ENCODE measurements at regions not wholly inside any gene's neighbourhood (a gene's known extent, or its start where the extent isn't known, plus 50 kb on each side); places are given as distances from the start of the nearest gene placed in this dataset.

DNA sequence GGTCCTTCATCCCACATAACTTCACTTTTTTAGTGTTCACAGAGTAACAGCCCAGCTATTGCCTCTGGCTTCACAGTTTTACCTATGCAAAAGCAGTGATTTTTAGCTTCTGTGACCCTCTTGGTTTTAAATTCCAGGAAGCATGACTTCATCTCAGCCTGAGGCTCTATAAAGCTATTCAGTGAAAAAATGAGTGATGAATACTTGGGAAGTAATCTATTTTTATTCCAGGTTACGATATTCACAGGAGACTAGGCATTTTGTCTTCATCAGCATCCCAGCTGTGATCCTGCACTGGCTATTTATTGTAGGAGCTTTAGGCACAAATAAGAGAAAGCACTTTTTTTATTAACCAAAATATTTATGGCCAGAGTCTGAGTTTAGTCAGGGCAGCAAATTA is 164.8 kb downstream of the SNAPC1 start:
- peaks cover 0 to 6% of the 10 kb centered on the region in 2 donors for H3K27me3 ChIP-seq (ENCODE audit: control insufficient read depth in 1 of 2, insufficient read depth in 2 of 2, low read length in 2 of 2)
- no peak overlapping the region for H3K27ac ChIP-seq (ENCODE audit: low read length)
- H3K4me1 ChIP-seq (ENCODE audit: control insufficient read depth, insufficient read depth, low read length) = no peaks in the 10 kb centered on the region
- H3K36me3 ChIP-seq (ENCODE audit: control insufficient read depth in 2 of 2, insufficient read depth in 2 of 2, low read length in 2 of 2) = no peaks in the 10 kb centered on the region
- H3K9me3 ChIP-seq (ENCODE audit: control insufficient read depth in 2 of 2, low read length in 2 of 2) = no peaks in the 10 kb centered on the region
- no peak overlapping the region for H3K4me3 ChIP-seq (ENCODE audit: low read length in 2 of 2)
- H3K9ac ChIP-seq (ENCODE audit: low read length in 2 of 2) = no peak overlapping the region

DNA sequence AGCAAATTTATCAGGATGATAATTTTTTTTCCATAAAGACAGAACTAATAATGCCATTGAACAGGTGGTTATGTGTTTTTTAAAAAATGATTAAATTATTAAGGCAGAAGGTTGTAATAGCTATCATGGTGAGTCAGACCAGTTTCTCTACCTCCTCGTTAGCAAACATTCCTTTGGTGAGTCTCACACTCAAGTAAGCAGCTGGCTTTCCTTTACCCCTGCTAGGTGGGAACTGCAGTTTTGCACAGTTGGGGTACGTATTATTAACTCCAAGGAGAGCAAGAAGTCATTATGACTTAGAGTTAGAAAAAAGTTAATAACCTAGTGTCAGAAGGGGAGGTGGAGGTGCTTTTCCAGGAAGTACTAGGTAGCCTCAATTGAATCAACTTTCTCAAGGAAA is 165.3 kb downstream of the SNAPC1 start:
- H3K27me3 ChIP-seq (ENCODE audit: control insufficient read depth in 1 of 2, insufficient read depth in 2 of 2, low read length in 2 of 2) = peaks cover 0 to 7% of the 10 kb centered on the region in 2 donors
- no peaks in the 10 kb centered on the region for H3K9me3 ChIP-seq (ENCODE audit: control insufficient read depth in 2 of 2, low read length in 2 of 2)
- H3K9ac ChIP-seq (ENCODE audit: low read length in 2 of 2) = no peak overlapping the region
- H3K4me1 ChIP-seq (ENCODE audit: control insufficient read depth, insufficient read depth, low read length) = no peaks in the 10 kb centered on the region
- no peaks in the 10 kb centered on the region for H3K36me3 ChIP-seq (ENCODE audit: control insufficient read depth in 2 of 2, insufficient read depth in 2 of 2, low read length in 2 of 2)
- no peak overlapping the region for H3K4me3 ChIP-seq (ENCODE audit: low read length in 2 of 2)
- H3K27ac ChIP-seq (ENCODE audit: low read length) = no peak overlapping the region

DNA sequence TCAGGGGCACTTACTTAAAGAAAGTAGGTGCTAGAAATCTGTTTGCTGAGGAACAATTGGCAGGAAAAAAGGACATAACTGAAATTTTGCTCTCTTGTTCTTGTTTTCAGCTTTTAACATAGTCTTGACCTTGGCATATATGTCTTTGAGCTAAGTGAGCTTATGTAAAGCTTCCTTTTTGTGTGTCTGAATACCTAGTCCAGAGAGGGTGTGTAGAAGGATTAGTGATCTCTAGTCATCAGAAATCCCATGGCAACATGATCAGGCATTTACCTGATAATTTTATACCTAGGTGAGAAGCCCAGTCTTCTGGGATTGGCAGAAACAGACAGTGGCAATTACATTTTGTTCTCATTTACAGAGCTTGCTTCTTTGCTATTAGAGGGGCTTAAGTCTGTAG is 166.1 kb downstream of the SNAPC1 start:
- Histone ChIP-seq H3K9ac (ENCODE audit: low read length in 2 of 2) (no peak overlapping the region), H3K27me3 (ENCODE audit: control insufficient read depth in 1 of 2, insufficient read depth in 2 of 2, low read length in 2 of 2) (peaks cover 0 to 7% of the 10 kb centered on the region in 2 donors), H3K4me1 (ENCODE audit: control insufficient read depth, insufficient read depth, low read length) (no peaks in the 10 kb centered on the region), H3K27ac (ENCODE audit: low read length) (no peak overlapping the region), H3K4me3 (ENCODE audit: low read length in 2 of 2) (no peak overlapping the region), H3K9me3 (ENCODE audit: control insufficient read depth in 2 of 2, low read length in 2 of 2) (no peaks in the 10 kb centered on the region), H3K36me3 (ENCODE audit: control insufficient read depth in 2 of 2, insufficient read depth in 2 of 2, low read length in 2 of 2) (no peaks in the 10 kb centered on the region)

DNA sequence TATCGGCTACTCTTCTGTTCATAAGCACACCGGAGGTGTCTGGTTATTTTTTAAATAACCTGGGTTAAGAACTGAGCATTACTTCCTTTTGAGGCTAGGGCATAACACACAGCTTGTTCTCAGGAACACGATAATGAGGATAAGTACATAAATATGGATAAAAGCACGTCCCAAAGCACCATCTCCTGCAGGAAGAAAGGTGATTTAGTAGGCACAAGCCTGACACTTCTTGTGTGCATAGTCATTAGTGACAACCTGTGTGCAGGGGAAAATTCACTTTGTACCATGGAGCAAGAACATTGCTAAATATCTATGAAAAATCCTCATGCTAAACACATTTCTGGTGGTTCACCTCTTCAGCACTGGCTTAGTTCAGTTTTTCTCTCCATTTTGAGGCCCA is 166.5 kb downstream of the SNAPC1 start:
- no peak overlapping the region for H3K9ac ChIP-seq (ENCODE audit: low read length in 2 of 2)
- no peaks in the 10 kb centered on the region for H3K36me3 ChIP-seq (ENCODE audit: control insufficient read depth in 2 of 2, insufficient read depth in 2 of 2, low read length in 2 of 2)
- peaks cover 0 to 7% of the 10 kb centered on the region in 2 donors for H3K27me3 ChIP-seq (ENCODE audit: control insufficient read depth in 1 of 2, insufficient read depth in 2 of 2, low read length in 2 of 2)
- H3K4me3 ChIP-seq (ENCODE audit: low read length in 2 of 2) = no peak overlapping the region
- no peaks in the 10 kb centered on the region for H3K9me3 ChIP-seq (ENCODE audit: control insufficient read depth in 2 of 2, low read length in 2 of 2)
- no peak overlapping the region for H3K27ac ChIP-seq (ENCODE audit: low read length)
- no peaks in the 10 kb centered on the region for H3K4me1 ChIP-seq (ENCODE audit: control insufficient read depth, insufficient read depth, low read length)

DNA sequence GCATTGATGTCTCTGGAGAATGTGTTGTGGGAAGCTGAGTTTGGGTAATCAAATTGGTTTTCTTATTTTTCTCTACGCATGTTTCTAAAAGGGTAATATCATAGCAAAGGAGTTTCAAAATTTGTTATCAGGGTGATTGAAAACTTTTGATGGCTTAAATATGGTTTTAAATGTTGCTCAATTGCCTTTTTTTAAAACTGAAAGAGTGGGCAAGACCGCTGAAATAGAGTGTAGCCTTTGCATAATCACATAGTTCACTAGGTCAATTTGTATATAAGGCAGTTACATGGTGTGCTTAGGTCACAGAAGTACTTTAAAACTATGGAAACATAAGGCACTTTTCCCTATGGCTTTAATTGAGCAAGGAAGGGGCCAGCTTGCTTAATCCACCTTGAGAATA is 167.4 kb downstream of the SNAPC1 start:
- H3K4me3 ChIP-seq (ENCODE audit: low read length in 2 of 2) = no peak overlapping the region
- no peak overlapping the region for H3K27ac ChIP-seq (ENCODE audit: low read length)
- H3K9ac ChIP-seq (ENCODE audit: low read length in 2 of 2) = no peak overlapping the region
- H3K36me3 ChIP-seq (ENCODE audit: control insufficient read depth in 2 of 2, insufficient read depth in 2 of 2, low read length in 2 of 2) = no peaks in the 10 kb centered on the region
- H3K27me3 ChIP-seq (ENCODE audit: control insufficient read depth in 1 of 2, insufficient read depth in 2 of 2, low read length in 2 of 2) = peaks cover 0 to 7% of the 10 kb centered on the region in 2 donors
- no peaks in the 10 kb centered on the region for H3K4me1 ChIP-seq (ENCODE audit: control insufficient read depth, insufficient read depth, low read length)
- no peaks in the 10 kb centered on the region for H3K9me3 ChIP-seq (ENCODE audit: control insufficient read depth in 2 of 2, low read length in 2 of 2)

DNA sequence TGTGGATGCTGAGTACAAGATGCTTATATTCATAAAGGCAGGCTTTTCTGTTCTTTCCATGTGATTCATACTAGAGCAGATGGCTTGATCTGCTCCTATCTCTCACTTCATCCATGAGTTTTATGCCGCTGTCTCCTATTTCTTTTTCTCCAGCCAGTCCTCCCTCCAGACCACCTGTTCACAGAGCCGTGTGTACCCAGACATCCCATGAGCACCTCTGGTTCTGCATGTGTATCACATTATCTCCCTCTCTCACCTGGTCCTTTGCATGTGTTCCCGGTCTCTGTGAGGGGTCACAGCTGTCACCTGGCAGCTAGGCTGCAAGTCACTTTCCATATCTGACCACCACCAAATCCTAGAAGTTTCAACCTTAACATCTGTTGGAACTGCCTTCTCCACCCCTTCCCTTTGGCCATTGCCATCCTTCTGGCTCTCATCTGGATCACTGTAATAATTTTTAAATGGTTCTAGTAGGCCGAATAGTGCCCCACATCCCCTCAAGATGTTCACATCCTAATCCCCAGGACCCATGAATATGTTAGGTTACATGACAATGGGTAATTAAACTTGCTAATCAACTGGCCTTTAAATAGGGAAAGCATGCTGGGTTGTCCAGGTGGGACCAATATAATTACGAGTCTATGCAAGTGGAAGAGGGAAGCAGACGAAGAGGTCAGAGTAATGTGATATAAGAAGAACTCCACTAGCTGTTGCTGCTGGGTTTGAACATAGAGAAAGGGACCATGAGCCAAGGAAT is 168.1 kb downstream of the SNAPC1 start:
- H3K27ac ChIP-seq (ENCODE audit: low read length) = no peak overlapping the region
- no peak overlapping the region for H3K4me3 ChIP-seq (ENCODE audit: low read length in 2 of 2)
- no peaks in the 10 kb centered on the region for H3K36me3 ChIP-seq (ENCODE audit: control insufficient read depth in 2 of 2, insufficient read depth in 2 of 2, low read length in 2 of 2)
- no peaks in the 10 kb centered on the region for H3K9me3 ChIP-seq (ENCODE audit: control insufficient read depth in 2 of 2, low read length in 2 of 2)
- H3K9ac ChIP-seq (ENCODE audit: low read length in 2 of 2) = no peak overlapping the region
- peaks cover 0 to 7% of the 10 kb centered on the region in 2 donors for H3K27me3 ChIP-seq (ENCODE audit: control insufficient read depth in 1 of 2, insufficient read depth in 2 of 2, low read length in 2 of 2)
- H3K4me1 ChIP-seq (ENCODE audit: control insufficient read depth, insufficient read depth, low read length) = no peaks in the 10 kb centered on the region

DNA sequence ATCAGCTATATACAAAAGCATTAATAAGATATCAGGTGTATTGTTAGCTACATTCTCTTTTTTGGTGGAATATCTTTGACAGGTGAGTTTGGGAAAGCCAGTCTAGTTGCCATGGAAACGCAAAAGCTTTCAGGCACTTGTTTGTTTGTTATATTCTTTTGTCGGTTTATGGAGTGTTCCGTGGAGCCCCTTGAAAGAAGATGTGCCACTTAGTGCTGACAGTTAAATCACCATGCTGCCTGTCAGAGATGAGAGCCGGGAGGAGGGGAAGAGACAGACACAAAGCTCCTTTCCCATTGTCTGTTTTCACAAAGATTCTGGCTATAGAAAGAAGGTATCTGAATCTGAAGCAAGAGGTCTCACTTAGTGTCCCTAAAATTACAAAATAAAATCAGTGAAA is 170.8 kb downstream of the SNAPC1 start:
- no peak overlapping the region for H3K4me3 ChIP-seq (ENCODE audit: low read length in 2 of 2)
- no peak overlapping the region for H3K27ac ChIP-seq (ENCODE audit: low read length)
- no peak overlapping the region for H3K9ac ChIP-seq (ENCODE audit: low read length in 2 of 2)
- H3K4me1 ChIP-seq (ENCODE audit: control insufficient read depth, insufficient read depth, low read length) = no peaks in the 10 kb centered on the region
- no peaks in the 10 kb centered on the region for H3K9me3 ChIP-seq (ENCODE audit: control insufficient read depth in 2 of 2, low read length in 2 of 2)
- peaks cover 0 to 7% of the 10 kb centered on the region in 2 donors for H3K27me3 ChIP-seq (ENCODE audit: control insufficient read depth in 1 of 2, insufficient read depth in 2 of 2, low read length in 2 of 2)
- H3K36me3 ChIP-seq (ENCODE audit: control insufficient read depth in 2 of 2, insufficient read depth in 2 of 2, low read length in 2 of 2) = no peaks in the 10 kb centered on the region

DNA sequence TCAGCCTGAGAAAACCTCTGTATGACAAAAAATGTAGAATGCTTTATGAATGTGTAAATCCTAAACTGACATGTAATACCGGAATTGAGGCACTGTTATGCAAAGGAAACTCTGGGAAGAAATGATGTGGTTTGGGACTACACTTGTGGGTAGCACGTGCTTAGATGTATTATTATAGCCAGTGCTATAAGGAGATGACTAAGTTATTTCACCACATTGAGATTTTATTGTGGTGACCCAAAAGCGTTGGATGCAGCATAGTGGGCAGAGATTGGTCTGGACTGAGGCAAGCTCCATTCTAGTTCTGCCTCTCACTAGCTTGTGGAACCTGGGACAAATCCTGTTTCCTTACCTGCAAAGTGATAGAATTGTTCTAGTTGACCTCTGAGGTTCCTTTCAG is 172.2 kb downstream of the SNAPC1 start:
- Histone ChIP-seq H3K9ac (ENCODE audit: low read length in 2 of 2) (no peak overlapping the region), H3K36me3 (ENCODE audit: control insufficient read depth in 2 of 2, insufficient read depth in 2 of 2, low read length in 2 of 2) (no peaks in the 10 kb centered on the region), H3K27me3 (ENCODE audit: control insufficient read depth in 1 of 2, insufficient read depth in 2 of 2, low read length in 2 of 2) (peaks cover 0 to 3% of the 10 kb centered on the region in 2 donors), H3K27ac (ENCODE audit: low read length) (no peak overlapping the region), H3K4me3 (ENCODE audit: low read length in 2 of 2) (no peak overlapping the region), H3K9me3 (ENCODE audit: control insufficient read depth in 2 of 2, low read length in 2 of 2) (no peaks in the 10 kb centered on the region), H3K4me1 (ENCODE audit: control insufficient read depth, insufficient read depth, low read length) (no peaks in the 10 kb centered on the region)

DNA sequence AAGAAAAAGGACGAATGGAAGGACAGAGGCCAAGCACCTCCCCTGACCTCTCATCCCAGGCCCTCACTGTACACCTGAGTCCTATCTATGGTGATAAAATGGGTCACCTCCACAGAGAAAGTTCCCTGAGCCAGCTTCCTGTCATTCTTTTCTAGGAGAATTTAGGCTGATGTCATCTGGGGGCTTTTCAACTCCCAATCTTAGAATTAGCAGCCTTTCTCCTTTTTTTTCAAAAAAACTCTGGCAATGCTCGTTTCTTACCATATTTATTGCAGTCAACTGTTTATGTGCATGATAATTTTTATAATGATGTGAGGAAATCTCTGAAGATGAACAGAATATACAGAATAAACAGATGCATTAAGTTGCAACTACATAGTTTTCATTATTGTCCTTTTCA is 177.6 kb downstream of the SNAPC1 start:
- no peak overlapping the region for H3K4me3 ChIP-seq (ENCODE audit: low read length in 2 of 2)
- H3K36me3 ChIP-seq (ENCODE audit: control insufficient read depth in 2 of 2, insufficient read depth in 2 of 2, low read length in 2 of 2) = no peaks in the 10 kb centered on the region
- H3K9ac ChIP-seq (ENCODE audit: low read length in 2 of 2) = no peak overlapping the region
- H3K4me1 ChIP-seq (ENCODE audit: control insufficient read depth, insufficient read depth, low read length) = no peaks in the 10 kb centered on the region
- no peaks in the 10 kb centered on the region for H3K27me3 ChIP-seq (ENCODE audit: control insufficient read depth in 1 of 2, insufficient read depth in 2 of 2, low read length in 2 of 2)
- H3K9me3 ChIP-seq (ENCODE audit: control insufficient read depth in 2 of 2, low read length in 2 of 2) = no peaks in the 10 kb centered on the region
- no peak overlapping the region for H3K27ac ChIP-seq (ENCODE audit: low read length)

DNA sequence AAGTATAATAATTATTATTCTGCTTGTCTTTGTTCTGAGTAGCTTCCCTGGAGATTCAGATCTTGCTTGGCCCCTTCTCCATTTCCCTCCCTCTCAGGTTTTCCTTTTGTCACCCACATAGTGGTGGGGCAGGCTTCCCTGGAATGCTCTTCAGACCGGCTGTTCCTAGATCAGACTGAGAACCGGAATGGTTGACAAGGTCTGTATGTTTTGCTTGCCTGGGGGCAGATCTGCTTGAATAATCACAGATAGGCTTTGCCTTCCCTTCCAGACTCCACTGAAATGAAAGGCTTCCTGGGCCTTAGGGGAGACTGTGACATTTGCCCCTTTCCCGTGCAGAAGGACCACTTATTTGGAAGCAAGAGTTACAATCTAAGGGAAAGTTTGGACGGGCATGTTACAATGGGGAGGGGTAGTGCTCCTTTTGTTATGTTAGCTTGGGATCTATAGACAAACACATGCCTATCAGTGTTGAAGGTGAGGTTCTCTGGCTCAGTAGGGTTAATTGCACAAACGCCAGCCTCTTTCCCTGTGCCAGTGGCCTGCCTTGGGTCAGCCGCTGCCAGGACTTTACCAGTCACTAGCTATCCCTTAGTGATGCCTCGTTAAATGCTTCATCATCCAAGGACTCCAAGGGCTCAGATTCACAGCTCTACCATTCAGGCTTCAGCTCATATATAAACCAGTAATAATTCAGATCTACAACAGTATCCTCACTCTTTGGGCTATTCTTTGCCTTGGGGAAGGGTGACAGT is 178.6 kb downstream of the SNAPC1 start:
- H3K4me1 ChIP-seq (ENCODE audit: control insufficient read depth, insufficient read depth, low read length) = no peaks in the 10 kb centered on the region
- H3K9ac ChIP-seq (ENCODE audit: low read length in 2 of 2) = no peak overlapping the region
- H3K4me3 ChIP-seq (ENCODE audit: low read length in 2 of 2) = no peak overlapping the region
- H3K9me3 ChIP-seq (ENCODE audit: control insufficient read depth in 2 of 2, low read length in 2 of 2) = no peaks in the 10 kb centered on the region
- H3K27me3 ChIP-seq (ENCODE audit: control insufficient read depth in 1 of 2, insufficient read depth in 2 of 2, low read length in 2 of 2) = no peaks in the 10 kb centered on the region
- H3K27ac ChIP-seq (ENCODE audit: low read length) = no peak overlapping the region
- no peaks in the 10 kb centered on the region for H3K36me3 ChIP-seq (ENCODE audit: control insufficient read depth in 2 of 2, insufficient read depth in 2 of 2, low read length in 2 of 2)

Data from stomach smooth muscle (tissue), 2 donors.